SIG-M5 treated with dmso at 0.1 percent for 504 hours (cell line): ENCODE measurements at regions not wholly inside any gene's neighbourhood (a gene's known extent, or its start where the extent isn't known, plus 50 kb on each side); places are given as distances from the start of the nearest gene placed in this dataset.

Source experiments
- DNase-seq: peaks from one replicate; lab custom pipeline; 2025; ENCODE audit not compliant: unreplicated experiment; lab: John Stamatoyannopoulos, UW

GRCh38 chr2:105573490-105573889, 171.2 kb upstream of the NCK2 start:
- no peak for DNase-seq

DNA sequence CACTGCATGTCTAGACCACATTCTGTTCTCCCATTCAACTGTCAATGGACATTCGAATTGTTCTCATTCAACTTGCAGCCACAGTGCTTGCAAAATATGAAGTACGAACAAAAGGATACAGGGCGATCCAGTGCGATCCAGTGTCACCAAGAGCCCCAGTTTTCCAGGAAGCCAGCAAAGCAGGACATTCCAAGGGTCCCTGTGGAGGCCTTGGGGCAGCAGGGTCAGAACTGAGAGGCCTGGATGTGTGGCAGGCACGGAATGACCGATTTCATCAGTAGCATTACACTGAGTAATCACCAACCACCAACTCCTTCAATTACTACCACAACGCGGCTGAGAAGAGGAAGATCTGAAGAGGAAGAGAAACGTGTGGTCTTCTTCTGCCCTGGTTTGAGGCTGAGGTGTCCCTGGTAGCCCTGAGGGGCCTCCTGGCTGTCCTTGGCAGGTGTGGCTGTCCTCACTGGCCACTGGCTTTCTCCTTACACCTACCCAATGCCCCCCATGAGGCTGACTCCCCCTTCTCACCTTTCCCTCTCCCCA, 172.7 kb upstream of the FHL2 start:
- DNase-seq: peak; percentile 67

GRCh38 chr2:105570757-105571156, 171.9 kb upstream of the FHL2 start:
- no peak for DNase-seq

- DNase-seq: no peak
These were observed 171.5 kb upstream of the FHL2 start for GRCh38 chr2:105570326-105570725.

DNA sequence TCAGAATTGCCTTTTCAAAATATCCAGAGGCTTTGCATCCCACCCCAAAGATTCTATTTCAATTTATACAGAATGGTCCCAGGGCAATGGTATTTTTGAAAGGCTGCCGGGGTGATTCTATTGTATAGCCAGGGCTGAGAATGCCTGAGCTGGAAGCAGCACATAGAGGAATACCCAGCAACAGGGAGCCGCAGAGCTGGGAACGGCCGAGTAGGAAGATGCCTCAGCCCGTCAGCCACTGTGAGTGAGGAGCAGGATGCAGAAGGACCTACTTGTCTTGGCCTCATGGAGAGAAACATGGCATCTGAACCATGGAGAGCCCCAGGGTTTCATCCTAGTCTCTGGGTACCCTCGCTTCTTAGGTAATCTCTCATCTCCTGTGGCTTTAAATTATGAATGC, 170.8 kb upstream of the FHL2 start:
- no peak for DNase-seq

DNA sequence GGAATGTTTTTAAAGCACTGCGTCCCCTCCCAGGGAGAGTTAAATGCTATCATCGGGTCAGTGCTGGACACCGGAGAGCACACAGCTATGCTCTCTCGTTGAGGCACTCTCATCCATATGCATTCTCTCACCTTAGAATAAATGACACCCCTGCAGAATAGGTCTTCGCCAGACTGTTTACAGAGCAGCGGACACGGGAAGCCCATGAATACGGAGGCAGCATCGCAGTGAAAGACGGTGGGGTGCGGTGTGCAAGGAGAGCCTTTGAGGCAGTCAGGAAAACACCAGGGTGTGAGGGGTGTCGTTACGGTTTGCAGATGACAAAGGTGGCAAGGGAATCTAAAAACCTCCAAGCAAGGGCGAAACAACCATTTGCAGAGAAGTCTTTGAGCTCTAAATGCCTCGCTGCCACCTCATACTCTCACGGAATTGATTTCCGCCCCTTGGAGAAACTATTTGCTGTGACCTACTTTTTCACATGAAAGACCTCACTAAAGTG, 169.2 kb upstream of the FHL2 start:
- no peak for DNase-seq

GRCh38 chr2:105563000-105563719, 164.3 kb upstream of the FHL2 start:
- no peak for DNase-seq

DNA sequence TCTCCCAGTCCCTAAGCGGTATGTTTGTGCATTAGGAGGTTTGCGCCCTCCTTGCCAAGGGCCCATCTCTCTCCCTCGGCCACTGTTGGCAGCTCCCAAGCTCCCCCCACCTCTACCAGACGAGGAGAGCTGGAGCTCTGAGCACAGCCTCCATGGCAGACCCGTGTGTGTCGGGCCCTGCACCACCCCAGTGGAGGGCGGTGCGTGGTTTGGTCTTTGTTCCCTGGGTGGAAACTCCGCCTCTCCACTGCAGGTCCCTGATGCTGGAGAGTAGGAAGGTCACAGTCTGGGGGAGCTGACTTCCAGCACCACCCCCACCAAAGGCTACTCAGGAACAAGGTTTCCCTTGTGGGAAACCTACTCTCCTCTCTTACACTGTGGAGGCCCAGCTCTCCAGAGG, 162.6 kb upstream of the FHL2 start:
- no peak for DNase-seq

- no peak for DNase-seq
These were observed 161.3 kb upstream of the FHL2 start for GRCh38 chr2:105560157-105560556.

- no peak for DNase-seq
These were observed 158.4 kb upstream of the FHL2 start for GRCh38 chr2:105557021-105557920.

GRCh38 chr2:105556366-105556765, 157.5 kb upstream of the FHL2 start:
- DNase-seq: no peak

DNA sequence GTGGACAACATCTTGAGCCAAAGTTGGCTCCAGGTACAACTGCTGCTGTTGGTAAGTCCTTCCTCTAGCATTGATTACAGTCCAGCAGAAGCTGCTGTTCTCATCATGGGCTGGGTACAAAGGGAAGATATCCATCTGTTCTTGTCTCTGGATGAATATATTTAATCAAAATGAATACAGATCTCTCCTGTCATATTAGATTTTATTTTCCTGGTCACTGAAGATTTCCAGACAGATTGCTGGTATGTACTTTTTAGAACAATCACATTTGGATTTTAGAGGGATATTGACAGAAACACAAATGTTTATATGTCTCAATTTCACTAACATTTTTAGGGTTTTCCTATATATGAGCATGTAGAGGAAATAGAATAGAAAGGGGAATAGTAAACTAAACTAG, 155.4 kb upstream of the FHL2 start:
- DNase-seq: no peak

GRCh38 chr2:105553538-105554196, 154.8 kb upstream of the FHL2 start:
- no peak for DNase-seq

DNA sequence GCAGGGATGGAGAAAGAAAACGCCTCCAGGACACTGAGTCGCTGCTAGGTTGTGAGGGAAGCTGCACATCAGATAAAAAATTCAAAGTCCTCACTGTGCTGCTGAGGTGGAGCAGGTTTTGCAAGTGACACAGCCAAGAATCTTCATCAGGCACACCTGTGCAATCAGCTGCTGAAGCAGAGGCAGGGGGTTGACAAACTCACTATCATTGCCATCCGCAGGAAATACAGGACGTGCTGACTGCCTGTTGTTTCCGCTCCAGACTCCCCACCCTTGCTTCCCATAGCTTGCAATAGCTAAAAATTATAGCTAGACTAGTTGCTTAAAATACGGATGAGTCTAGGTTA, 147.8 kb upstream of the FHL2 start:
- DNase-seq: no peak

DNA sequence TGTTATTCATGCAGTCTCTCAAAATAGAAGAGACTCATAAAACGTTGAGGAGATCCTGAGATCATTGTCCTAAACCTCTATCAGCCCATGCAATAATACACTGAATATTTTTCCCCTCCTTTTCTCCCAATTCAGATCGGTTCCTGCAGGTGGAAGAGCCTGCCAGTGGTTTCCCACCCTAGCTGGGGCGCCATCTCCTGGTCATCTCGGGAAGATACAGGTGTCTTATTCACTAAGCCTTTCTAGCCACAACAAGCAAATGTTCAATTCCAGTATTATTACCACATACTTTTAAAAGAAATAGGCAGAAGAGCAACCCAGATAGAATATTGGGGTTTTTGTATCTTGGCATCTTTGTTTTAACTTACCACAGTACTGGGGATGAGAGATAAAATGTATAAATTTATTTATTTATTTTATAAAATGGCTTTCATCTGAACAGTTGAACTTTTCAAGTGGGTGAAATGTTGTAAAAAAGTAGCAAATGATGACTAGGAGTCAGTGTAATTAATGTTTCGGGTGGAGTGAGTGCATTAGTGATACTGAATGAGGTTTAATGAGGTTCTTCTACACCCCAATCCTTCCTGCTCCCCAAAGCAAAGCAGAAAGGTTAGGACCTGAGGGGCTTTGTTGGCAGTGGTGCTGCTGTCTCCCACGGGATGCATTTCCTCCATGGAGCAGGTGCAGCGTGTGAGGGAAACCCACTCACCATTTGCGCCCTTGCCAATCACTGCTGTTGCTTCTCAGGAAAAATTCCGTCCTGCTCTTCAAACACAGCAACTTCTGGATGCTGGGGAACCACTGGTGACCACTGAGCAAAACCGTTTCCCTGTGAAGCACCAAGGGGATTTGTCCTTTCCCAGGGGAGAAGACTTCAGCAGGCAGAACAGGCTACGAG, 147.1 kb upstream of the FHL2 start:
- peak; percentile 59 for DNase-seq

DNA sequence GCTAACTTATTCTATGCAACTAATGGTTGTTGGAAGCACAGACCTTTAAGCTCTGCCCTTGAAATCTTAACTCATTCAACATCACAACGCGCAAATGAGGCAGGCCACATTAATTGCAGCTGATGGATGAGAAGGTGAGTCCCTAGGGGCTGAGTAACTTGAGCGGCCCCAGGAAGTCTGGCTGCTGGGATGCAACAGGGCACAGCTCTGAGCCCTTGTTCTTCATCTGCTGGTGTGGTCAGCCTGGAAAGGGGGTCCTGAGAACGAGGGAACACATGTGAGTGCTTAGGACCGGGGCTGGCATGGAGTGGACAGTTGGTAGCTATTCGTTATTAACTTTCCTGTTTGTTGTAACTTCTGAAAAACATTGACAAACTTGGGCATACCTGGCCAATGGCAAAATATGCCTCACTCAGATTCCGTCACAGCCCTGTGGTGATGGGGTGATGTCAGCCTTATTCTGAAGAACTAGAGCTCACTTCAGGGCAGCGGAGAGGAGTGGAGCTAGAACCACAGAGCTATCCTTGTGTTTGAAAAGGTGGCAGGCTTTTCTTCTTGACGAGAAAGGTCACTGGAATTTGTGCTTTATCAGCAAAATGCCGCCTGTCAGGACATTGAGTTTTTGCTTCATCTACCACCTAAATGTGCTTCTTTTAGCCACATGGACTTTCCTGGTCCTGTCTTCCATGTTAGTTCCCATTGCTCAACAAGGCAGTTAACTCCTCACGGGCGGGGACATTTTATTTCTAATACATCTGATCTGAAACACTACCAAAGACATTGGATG, 145.9 kb upstream of the FHL2 start:
- DNase-seq: no peak

DNA sequence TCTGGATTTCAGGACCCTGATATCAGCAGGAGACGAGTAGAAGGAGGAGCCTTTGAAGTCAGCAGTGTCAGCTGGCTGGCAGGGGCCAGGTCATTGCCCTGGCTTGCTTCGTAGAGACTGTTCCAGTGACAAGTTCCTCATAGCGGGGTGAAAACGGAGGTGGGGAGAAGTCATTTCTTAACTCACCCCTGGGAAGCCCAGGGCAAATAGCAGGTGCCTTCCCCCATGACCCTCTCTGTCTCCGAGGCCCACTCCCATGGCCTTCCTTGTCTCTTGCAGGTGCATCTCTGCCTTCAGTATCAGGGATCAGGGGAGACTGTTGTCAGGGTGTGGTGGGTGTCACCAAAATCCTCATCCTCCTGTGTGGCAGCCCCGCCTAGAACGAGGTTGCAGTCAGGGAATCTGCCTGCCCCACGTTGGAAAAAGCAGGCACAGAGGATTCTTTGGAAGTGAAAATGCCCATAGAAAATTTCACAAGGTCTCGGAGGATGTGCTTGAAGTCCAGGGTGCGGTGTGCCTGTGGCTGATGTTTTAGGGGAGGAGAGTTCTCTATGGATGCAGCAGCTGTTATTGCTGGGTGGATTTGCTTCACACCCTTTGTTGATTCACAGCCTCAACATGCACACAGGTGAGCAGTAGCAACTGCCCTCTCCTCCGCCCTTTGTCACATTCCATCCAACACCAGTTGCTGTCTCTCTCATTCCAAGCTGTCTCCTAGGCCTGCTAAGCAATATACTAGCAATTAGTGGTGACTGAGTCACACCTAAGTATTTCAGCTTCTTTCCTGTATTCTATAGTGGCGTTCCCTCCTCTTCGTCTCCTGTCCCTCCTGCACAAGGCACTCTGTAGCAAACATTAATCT, 142.6 kb upstream of the FHL2 start:
- no peak for DNase-seq

DNA sequence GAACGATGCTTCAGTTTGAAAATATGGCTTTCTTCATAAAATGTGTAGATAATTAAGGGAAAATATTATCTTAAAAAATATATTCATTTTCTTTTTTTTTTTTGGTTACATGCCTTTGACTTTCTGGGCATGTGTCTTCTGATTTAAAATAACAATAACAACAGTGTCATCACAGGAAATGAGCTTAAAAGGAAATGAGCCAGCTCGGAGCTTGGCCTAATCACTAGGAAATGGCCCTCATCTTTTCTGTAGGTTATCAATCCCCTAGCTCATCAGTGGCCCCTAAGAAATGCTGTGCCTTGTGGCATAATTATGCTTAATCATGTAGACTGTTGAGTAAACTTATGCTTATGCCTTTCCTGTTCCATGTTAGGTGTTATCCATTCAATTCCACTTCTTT, 141.8 kb upstream of the FHL2 start:
- DNase-seq: no peak

GRCh38 chr2:105539331-105539730, 140.5 kb upstream of the FHL2 start:
- DNase-seq: no peak
